Fibroblast of the conjunctiva (primary cell): ENCODE measurements at regions not wholly inside any gene's neighbourhood (a gene's known extent, or its start where the extent isn't known, plus 50 kb on each side); places are given as distances from the start of the nearest gene placed in this dataset.

Experiments used
- DNase-seq: peaks from one replicate; pipeline ENCODE4 v3.0.0-alpha.2; 2010; ENCODE audit warnings: low read depth

GRCh38 chr16:6499413-6499812 lies 833.2 kb upstream of the RBFOX1 start:
- no peak for DNase-seq

GRCh38 chr16:6498858-6499257 lies 833.8 kb upstream of the RBFOX1 start:
- no peak for DNase-seq

GRCh38 chr16:6496996-6497395 lies 835.6 kb upstream of the RBFOX1 start:
- DNase-seq, result no peak

GRCh38 chr16:6495486-6496210 lies 837.0 kb upstream of the RBFOX1 start:
- no peak for DNase-seq

- no peak for DNase-seq
Measured at GRCh38 chr16:6494716-6495115, 837.9 kb upstream of the RBFOX1 start.

- DNase-seq, result no peak
Measured at GRCh38 chr16:6493555-6493954, 839.1 kb upstream of the RBFOX1 start.

GRCh38 chr16:6492742-6493141 lies 839.9 kb upstream of the RBFOX1 start:
- no peak for DNase-seq

GRCh38 chr16:6484935-6485334 lies 847.7 kb upstream of the RBFOX1 start:
- DNase-seq, result no peak

- no peak for DNase-seq
Measured at GRCh38 chr16:6484081-6484480, 848.6 kb upstream of the RBFOX1 start.

GRCh38 chr16:6483469-6484033 lies 849.1 kb upstream of the RBFOX1 start:
- DNase-seq, result no peak

GRCh38 chr16:6482696-6483468 lies 849.8 kb upstream of the RBFOX1 start:
- DNase-seq, result no peak

- no peak for DNase-seq
Measured at GRCh38 chr16:6481894-6482293, 850.8 kb upstream of the RBFOX1 start.

GRCh38 chr16:6453742-6454141 lies 878.9 kb upstream of the RBFOX1 start:
- no peak for DNase-seq

- no peak for DNase-seq
Measured at GRCh38 chr16:6447021-6447790, 885.4 kb upstream of the RBFOX1 start.

- no peak for DNase-seq
Measured at GRCh38 chr16:6446370-6446769, 886.3 kb upstream of the RBFOX1 start.

- no peak for DNase-seq
Measured at GRCh38 chr16:6439129-6439528, 893.5 kb upstream of the RBFOX1 start.

GRCh38 chr16:6428861-6429260 lies 903.8 kb upstream of the RBFOX1 start:
- DNase-seq, result no peak

GRCh38 chr16:6427621-6428020 lies 905.0 kb upstream of the RBFOX1 start:
- no peak for DNase-seq

GRCh38 chr16:6407596-6407995 lies 925.0 kb upstream of the RBFOX1 start:
- DNase-seq, result no peak

- DNase-seq, result no peak
Measured at GRCh38 chr16:6406028-6406427, 926.6 kb upstream of the RBFOX1 start.

- DNase-seq, result no peak
Measured at GRCh38 chr16:6382924-6383459, 949.7 kb upstream of the RBFOX1 start.

GRCh38 chr16:6381896-6382295 lies 950.7 kb upstream of the RBFOX1 start:
- no peak for DNase-seq
